Smooth muscle cell (in vitro differentiated cells): ENCODE measurements at regions not wholly inside any gene's neighbourhood (a gene's known extent, or its start where the extent isn't known, plus 50 kb on each side); places are given as distances from the start of the nearest gene placed in this dataset.

Experiments used
- DNase-seq: peaks from one replicate; lab custom pipeline; 2025; ENCODE audit not compliant: unreplicated experiment; lab: John Stamatoyannopoulos, UW
- H2AFZ ChIP-seq: fragments of 200-600 bp; sonication (generic); 2 replicates; pipeline ENCODE4 v1.6.0; 2016; ENCODE audit warnings: antibody characterized with exemption, low read depth, mild to moderate bottlenecking
- H3F3A ChIP-seq: fragments of 200-600 bp; sonication (generic); 2 replicates; pipeline ENCODE4 v1.6.0; 2017; ENCODE audit warnings: antibody characterized with exemption, low read depth
- H3K27ac ChIP-seq: fragments of 200-600 bp; sonication (generic); 2 replicates; pipeline ENCODE4 v1.5.1; 2016; ENCODE audit warnings: low read depth, mild to moderate bottlenecking
- H3K27me3 ChIP-seq: fragments of 200-600 bp; sonication (generic); 2 replicates; pipeline ENCODE4 v1.6.1; 2016; ENCODE audit warnings: low read depth, mild to moderate bottlenecking
- H3K36me3 ChIP-seq: fragments of 200-600 bp; sonication (generic); 2 replicates; pipeline ENCODE4 v1.5.1; 2016; ENCODE audit warnings: low read depth
- H3K4me1 ChIP-seq: fragments of 200-600 bp; sonication (generic); 2 replicates; pipeline ENCODE4 v1.5.1; 2016; ENCODE audit warnings: low read depth
- H3K4me2 ChIP-seq: fragments of 200-600 bp; sonication (generic); 2 replicates; pipeline ENCODE4 v1.6.0; 2016; ENCODE audit warnings: mild to moderate bottlenecking
- H3K4me3 ChIP-seq: fragments of 200-600 bp; sonication (generic); 2 replicates; pipeline ENCODE4 v1.5.1; 2016; ENCODE audit warnings: mild to moderate bottlenecking
- H3K79me2 ChIP-seq: fragments of 200-600 bp; sonication (generic); 2 replicates; pipeline ENCODE4 v1.6.0; 2016; ENCODE audit warnings: low read depth, mild to moderate bottlenecking
- H3K9ac ChIP-seq: fragments of 200-600 bp; sonication (generic); 2 replicates; pipeline ENCODE4 v1.6.0; 2016; ENCODE audit warnings: low read depth
- H3K9me3 ChIP-seq: fragments of 200-600 bp; sonication (generic); replicated peaks from 2 replicates; pipeline ENCODE4 v1.5.1; 2016; ENCODE audit warnings: low read depth
- H4K20me1 ChIP-seq: fragments of 200-600 bp; sonication (generic); 2 replicates; pipeline ENCODE4 v1.6.0; 2016; ENCODE audit warnings: low read depth
- WGBS: methylation state at CpG from one replicate; pipeline ENCODE4 v1.1.7; 2016; ENCODE audit warnings: low lambda C conversion rate; 5-methylcytosine and 5-hydroxymethylcytosine counted together
- TF ChIP-seq, protein P1 (sequence below): fragments of 200-600 bp; sonication (generic); IDR thresholded peaks from 2 replicates; pipeline ENCODE4 v1.5.1; 2017; ENCODE audit warnings: borderline replicate concordance, mild to moderate bottlenecking, antibody characterized with exemption; ENCODE audit not compliant: insufficient read depth, poor library complexity, severe bottlenecking

DNA sequence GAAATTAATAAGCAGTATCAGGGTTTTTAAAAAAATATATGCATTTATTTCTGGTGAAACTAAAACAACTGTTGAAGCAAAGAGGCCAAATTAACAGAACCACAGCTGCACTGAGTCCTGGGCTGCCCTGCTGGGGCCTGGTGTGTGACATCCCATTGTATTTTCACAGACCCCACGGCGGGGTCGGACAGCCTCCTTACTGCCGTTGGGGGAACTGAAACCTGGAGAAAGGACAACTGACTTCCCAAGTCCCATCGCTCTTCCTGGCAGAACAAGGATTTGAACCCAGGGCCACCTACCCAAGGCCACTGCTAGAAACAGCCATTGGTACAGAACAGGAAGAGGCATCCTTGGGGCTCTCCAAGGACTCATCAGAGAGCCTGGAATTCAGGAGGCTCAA, 114.8 kb upstream of the SFSWAP start:
- H3K9ac ChIP-seq, result no peak overlapping the region
- WGBS, result 97% methylated on average over 5 of the region's 5 CpGs
- no peaks in the 10 kb centered on the region for H3K36me3 ChIP-seq
- no peak overlapping the region for H2AFZ ChIP-seq
- H3K4me3 ChIP-seq, result no peak overlapping the region
- DNase-seq, result no peak
- H3K27ac ChIP-seq, result no peak overlapping the region
- no peak overlapping the region for H3K4me2 ChIP-seq
- TF ChIP-seq, protein P1, sequence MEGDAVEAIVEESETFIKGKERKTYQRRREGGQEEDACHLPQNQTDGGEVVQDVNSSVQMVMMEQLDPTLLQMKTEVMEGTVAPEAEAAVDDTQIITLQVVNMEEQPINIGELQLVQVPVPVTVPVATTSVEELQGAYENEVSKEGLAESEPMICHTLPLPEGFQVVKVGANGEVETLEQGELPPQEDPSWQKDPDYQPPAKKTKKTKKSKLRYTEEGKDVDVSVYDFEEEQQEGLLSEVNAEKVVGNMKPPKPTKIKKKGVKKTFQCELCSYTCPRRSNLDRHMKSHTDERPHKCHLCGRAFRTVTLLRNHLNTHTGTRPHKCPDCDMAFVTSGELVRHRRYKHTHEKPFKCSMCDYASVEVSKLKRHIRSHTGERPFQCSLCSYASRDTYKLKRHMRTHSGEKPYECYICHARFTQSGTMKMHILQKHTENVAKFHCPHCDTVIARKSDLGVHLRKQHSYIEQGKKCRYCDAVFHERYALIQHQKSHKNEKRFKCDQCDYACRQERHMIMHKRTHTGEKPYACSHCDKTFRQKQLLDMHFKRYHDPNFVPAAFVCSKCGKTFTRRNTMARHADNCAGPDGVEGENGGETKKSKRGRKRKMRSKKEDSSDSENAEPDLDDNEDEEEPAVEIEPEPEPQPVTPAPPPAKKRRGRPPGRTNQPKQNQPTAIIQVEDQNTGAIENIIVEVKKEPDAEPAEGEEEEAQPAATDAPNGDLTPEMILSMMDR, result no peak
- no peaks in the 10 kb centered on the region for H3F3A ChIP-seq
- H3K4me1 ChIP-seq, result no peaks in the 10 kb centered on the region
- no peaks in the 10 kb centered on the region for H3K27me3 ChIP-seq
- H4K20me1 ChIP-seq, result no peaks in the 10 kb centered on the region
- H3K9me3 ChIP-seq, result no peaks in the 10 kb centered on the region
- H3K79me2 ChIP-seq, result no peaks in the 10 kb centered on the region

DNA sequence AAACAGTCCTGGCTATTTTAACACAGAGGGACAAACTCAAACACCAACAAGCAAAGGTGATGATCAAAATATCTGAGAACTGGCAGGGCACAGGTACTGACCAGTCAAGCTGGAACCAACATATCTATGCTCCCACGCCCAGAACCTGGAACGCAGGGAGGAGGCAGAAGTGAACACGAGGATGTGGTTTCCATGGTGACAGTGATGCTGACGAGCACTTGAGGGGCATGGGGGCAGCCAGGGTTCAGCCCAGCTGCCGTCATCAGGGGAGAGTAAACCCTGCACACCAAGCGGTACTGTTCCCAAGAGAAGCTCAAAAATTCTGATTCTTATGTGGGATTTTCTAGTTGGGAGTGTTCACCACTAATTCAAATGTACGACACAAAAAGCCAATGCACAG, 113.6 kb upstream of the SFSWAP start:
- Histone ChIP-seq H3K4me3 (no peak overlapping the region), H3K27me3 (no peaks in the 10 kb centered on the region), H3K9ac (no peak overlapping the region), H3K79me2 (no peaks in the 10 kb centered on the region), H3K4me1 (no peaks in the 10 kb centered on the region), H2AFZ (no peak overlapping the region), H4K20me1 (no peaks in the 10 kb centered on the region), H3K9me3 (no peaks in the 10 kb centered on the region), H3K4me2 (no peak overlapping the region), H3F3A (no peaks in the 10 kb centered on the region), H3K27ac (no peak overlapping the region), H3K36me3 (no peaks in the 10 kb centered on the region)
- 84% methylated on average over 7 of the region's 7 CpGs for WGBS
- no peak for DNase-seq
- TF ChIP-seq, protein P1, result no peak

DNA sequence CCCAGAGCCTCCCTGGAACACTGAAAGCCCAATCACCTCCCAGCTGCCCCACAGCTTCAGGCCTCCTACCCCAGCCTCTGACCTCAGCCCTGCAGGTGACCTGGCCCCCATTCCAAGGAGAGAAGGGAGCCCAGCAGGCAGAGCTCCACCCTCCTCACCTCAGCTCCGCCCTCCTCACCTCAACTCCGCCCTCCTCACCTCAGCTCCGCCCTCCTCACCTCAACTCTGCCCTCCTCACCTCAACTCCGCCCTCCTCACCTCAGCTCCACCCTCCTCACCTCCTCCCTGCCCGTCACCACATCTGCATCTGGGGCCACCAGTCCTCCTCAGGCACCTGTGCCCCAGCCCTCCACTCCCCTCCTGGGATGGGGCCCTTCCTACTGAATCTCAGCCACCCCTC, 112.2 kb upstream of the SFSWAP start:
- Histone ChIP-seq H3F3A (no peaks in the 10 kb centered on the region), H2AFZ (no peak overlapping the region), H3K4me1 (no peaks in the 10 kb centered on the region), H4K20me1 (no peaks in the 10 kb centered on the region), H3K27me3 (no peaks in the 10 kb centered on the region), H3K27ac (no peak overlapping the region), H3K9ac (no peak overlapping the region), H3K36me3 (no peaks in the 10 kb centered on the region), H3K79me2 (no peaks in the 10 kb centered on the region), H3K9me3 (no peaks in the 10 kb centered on the region), H3K4me3 (no peak overlapping the region), H3K4me2 (no peak overlapping the region)
- TF ChIP-seq, protein P1, result no peak
- no peak for DNase-seq
- 78% methylated on average over 3 of the region's 5 CpGs for WGBS
